ENCODE measurements at regions not wholly inside any gene's neighbourhood (a gene's known extent, or its start where the extent isn't known, plus 50 kb on each side); places are given as distances from the start of the nearest gene placed in this dataset.

DNA sequence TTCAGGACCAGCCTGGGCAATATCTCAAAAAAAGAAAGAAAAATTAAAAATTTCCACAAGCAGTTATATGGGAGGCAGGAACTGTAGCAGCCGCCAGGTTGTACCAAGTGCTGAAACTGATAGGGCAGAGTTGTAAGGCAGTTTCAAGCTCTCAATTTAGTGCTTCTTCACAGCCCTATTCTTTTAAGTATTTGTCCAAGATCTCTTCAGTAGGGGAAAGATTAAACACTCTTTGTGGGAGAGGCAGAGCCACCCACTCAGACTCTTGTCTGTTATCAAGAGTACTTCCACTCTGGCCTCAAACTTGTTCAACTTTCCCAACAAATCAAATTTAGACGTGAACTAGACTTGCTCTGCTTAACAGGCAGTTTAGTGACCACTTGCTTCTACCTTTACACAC is 228.7 kb downstream of the REEP3 start:
- no peak overlapping the region for H2AFZ ChIP-seq (ENCODE audit: low read length)
- H3K4me3 ChIP-seq (ENCODE audit: low read depth, low read length, poor library complexity, severe bottlenecking): no peak overlapping the region
- no peaks in the 10 kb centered on the region for H3K9me2 ChIP-seq (ENCODE audit: low read depth, low read length)
- H3K9me3 ChIP-seq (ENCODE audit: low read length): no peaks in the 10 kb centered on the region
- H3K36me3 ChIP-seq (ENCODE audit: insufficient read depth, low read length): no peaks in the 10 kb centered on the region
- H3K79me2 ChIP-seq (ENCODE audit: insufficient read depth, low read length): no peaks in the 10 kb centered on the region
- H3K4me1 ChIP-seq (ENCODE audit: insufficient read depth, low read length, severe bottlenecking): no peaks in the 10 kb centered on the region
- no peaks in the 10 kb centered on the region for H3K27me3 ChIP-seq (ENCODE audit: insufficient read depth, low read length)
- no peaks in the 10 kb centered on the region for H4K20me1 ChIP-seq (ENCODE audit: insufficient read depth, low read length)
- TF ChIP-seq, protein P1, sequence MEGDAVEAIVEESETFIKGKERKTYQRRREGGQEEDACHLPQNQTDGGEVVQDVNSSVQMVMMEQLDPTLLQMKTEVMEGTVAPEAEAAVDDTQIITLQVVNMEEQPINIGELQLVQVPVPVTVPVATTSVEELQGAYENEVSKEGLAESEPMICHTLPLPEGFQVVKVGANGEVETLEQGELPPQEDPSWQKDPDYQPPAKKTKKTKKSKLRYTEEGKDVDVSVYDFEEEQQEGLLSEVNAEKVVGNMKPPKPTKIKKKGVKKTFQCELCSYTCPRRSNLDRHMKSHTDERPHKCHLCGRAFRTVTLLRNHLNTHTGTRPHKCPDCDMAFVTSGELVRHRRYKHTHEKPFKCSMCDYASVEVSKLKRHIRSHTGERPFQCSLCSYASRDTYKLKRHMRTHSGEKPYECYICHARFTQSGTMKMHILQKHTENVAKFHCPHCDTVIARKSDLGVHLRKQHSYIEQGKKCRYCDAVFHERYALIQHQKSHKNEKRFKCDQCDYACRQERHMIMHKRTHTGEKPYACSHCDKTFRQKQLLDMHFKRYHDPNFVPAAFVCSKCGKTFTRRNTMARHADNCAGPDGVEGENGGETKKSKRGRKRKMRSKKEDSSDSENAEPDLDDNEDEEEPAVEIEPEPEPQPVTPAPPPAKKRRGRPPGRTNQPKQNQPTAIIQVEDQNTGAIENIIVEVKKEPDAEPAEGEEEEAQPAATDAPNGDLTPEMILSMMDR (IDR thresholded peaks at IDR 0.05; ENCODE audit: low read length): no peak
- TF ChIP-seq EZH2 (IDR thresholded peaks at IDR 0.05; ENCODE audit: borderline replicate concordance, low read length): no peak
- no peak overlapping the region for H3K9ac ChIP-seq (ENCODE audit: low read length)
- no peak overlapping the region for H3K4me2 ChIP-seq (ENCODE audit: low read length)
- H3K27ac ChIP-seq (ENCODE audit: low read depth, low read length, poor library complexity, severe bottlenecking): no peak overlapping the region
- no peaks in the 10 kb centered on the region for H3F3A ChIP-seq (ENCODE audit: insufficient read depth, low read length)

GRCh38 chr10:63751836-63752235 is 230.6 kb downstream of the REEP3 start:
- no peaks in the 10 kb centered on the region for H4K20me1 ChIP-seq (ENCODE audit: insufficient read depth, low read length)
- H3K4me3 ChIP-seq (ENCODE audit: low read depth, low read length, poor library complexity, severe bottlenecking): no peak overlapping the region
- no peak overlapping the region for H2AFZ ChIP-seq (ENCODE audit: low read length)
- no peaks in the 10 kb centered on the region for H3K36me3 ChIP-seq (ENCODE audit: insufficient read depth, low read length)
- H3K4me1 ChIP-seq (ENCODE audit: insufficient read depth, low read length, severe bottlenecking): no peaks in the 10 kb centered on the region
- H3K9me3 ChIP-seq (ENCODE audit: low read length): no peaks in the 10 kb centered on the region
- TF ChIP-seq, protein P1 (IDR thresholded peaks at IDR 0.05; ENCODE audit: low read length): no peak
- H3K9me2 ChIP-seq (ENCODE audit: low read depth, low read length): no peaks in the 10 kb centered on the region
- no peaks in the 10 kb centered on the region for H3K27me3 ChIP-seq (ENCODE audit: insufficient read depth, low read length)
- H3K79me2 ChIP-seq (ENCODE audit: insufficient read depth, low read length): no peaks in the 10 kb centered on the region
- no peak overlapping the region for H3K9ac ChIP-seq (ENCODE audit: low read length)
- H3K4me2 ChIP-seq (ENCODE audit: low read length): no peak overlapping the region
- no peak overlapping the region for H3K27ac ChIP-seq (ENCODE audit: low read depth, low read length, poor library complexity, severe bottlenecking)
- no peaks in the 10 kb centered on the region for H3F3A ChIP-seq (ENCODE audit: insufficient read depth, low read length)

DNA sequence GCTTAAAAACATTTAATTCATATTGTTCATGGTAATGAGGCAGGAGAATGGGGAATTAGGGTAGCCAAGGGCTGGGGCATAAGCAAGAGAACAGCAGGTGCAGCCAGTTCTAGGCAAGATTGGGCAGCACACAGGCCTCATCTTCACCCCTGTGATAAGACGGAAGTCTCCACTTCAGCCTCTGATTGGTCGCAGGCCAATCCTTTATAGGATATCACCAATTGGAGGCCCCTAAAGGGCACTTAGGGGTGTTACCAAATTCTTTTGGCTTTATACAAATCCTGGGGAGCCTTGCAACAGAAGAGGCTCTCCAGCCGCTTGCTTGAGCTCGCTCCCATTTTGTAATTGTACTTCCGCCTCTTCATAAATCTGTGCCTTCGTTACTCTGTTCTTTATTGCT is 231.1 kb downstream of the REEP3 start:
- no peak for TF ChIP-seq EZH2 (IDR thresholded peaks at IDR 0.05; ENCODE audit: borderline replicate concordance, low read length)
- TF ChIP-seq, protein P1 (IDR thresholded peaks at IDR 0.05; ENCODE audit: low read length): no peak
- no peaks in the 10 kb centered on the region for H3K9me2 ChIP-seq (ENCODE audit: low read depth, low read length)
- no peaks in the 10 kb centered on the region for H3F3A ChIP-seq (ENCODE audit: insufficient read depth, low read length)
- no peaks in the 10 kb centered on the region for H3K9me3 ChIP-seq (ENCODE audit: low read length)
- no peaks in the 10 kb centered on the region for H4K20me1 ChIP-seq (ENCODE audit: insufficient read depth, low read length)
- no peaks in the 10 kb centered on the region for H3K27me3 ChIP-seq (ENCODE audit: insufficient read depth, low read length)
- no peak overlapping the region for H3K27ac ChIP-seq (ENCODE audit: low read depth, low read length, poor library complexity, severe bottlenecking)
- H3K4me3 ChIP-seq (ENCODE audit: low read depth, low read length, poor library complexity, severe bottlenecking): no peak overlapping the region
- H3K79me2 ChIP-seq (ENCODE audit: insufficient read depth, low read length): no peaks in the 10 kb centered on the region
- H3K4me2 ChIP-seq (ENCODE audit: low read length): no peak overlapping the region
- no peaks in the 10 kb centered on the region for H3K36me3 ChIP-seq (ENCODE audit: insufficient read depth, low read length)
- H3K4me1 ChIP-seq (ENCODE audit: insufficient read depth, low read length, severe bottlenecking): no peaks in the 10 kb centered on the region
- H3K9ac ChIP-seq (ENCODE audit: low read length): no peak overlapping the region
- H2AFZ ChIP-seq (ENCODE audit: low read length): no peak overlapping the region
